GM21367 (cell line): ENCODE measurements at regions not wholly inside any gene's neighbourhood (a gene's known extent, or its start where the extent isn't known, plus 50 kb on each side); places are given as distances from the start of the nearest gene placed in this dataset.
"Not testable (repeated sequence)": the region's sequence is repeated elsewhere in the genome, so short reads cannot be mapped to it uniquely, and the experiment has no call there.

Source experiments
- ATAC-seq: cut with Tn5 transposase; IDR thresholded peaks from one replicate; pipeline ENCODE4 v1.9.1; 2021; ENCODE audit not compliant: unreplicated experiment

DNA sequence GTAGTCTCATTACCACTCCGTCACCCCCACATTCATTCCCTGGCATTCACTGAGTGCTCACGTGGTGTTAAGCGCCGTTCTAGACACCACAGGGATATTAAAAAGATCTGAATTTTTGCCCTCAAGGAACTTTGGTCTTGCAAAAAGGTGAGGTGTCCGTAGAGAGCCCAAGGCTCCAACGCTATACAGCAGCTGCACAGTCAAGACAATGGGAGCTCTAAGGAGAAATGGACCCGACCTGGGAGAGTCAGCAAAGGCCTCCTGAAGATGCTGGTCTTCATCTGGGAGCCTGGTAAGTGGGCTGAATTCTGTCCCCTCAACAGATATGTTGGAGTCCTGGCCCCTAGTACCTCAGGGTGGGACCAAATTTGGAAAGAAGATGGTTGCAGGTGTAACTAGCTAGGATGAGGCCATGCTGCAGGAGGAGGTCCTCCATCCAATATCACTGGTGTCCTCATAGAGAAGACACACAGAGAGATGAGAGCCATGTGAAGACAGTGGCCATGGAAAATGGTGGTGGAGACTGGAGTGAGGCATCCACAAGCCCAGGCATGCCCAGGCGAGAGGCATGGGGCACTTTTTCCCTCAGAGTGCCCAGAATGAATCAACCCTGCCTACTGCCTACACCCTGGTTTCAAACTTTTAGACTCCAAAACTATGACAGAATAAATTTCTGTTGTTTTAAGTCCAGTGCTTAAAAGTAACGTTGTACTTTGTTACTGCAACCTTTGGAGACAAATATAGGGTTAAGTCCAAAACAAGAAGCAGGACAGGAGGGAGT, 247.3 kb downstream of the TTC32 start:
- no peak for ATAC-seq

GRCh38 chr2:19653509-19653908, 248.3 kb downstream of the TTC32 start:
- no peak for ATAC-seq

GRCh38 chr2:19652811-19653210, 249.0 kb downstream of the TTC32 start:
- ATAC-seq: no peak

DNA sequence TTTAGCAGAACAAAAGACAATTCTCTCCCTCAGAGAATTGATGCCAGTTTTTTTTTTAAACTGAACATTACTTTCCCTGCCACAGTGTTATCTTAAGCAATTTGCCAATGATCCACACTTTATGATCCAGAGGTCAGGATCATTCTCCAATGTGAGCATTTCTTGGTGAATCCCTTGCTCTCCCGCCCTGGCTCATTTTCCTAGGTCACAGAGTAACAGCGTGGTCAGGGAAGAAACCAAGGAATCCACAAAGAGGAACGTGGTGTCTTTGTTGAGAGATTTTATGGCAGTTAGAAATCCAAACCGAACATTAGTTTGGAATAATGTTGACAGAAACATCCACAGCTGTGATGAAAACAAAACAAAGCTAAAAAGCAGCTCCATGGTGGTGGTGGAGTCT, 250.3 kb downstream of the TTC32 start:
- ATAC-seq: no peak

- no peak for ATAC-seq
Observed at GRCh38 chr2:19649785-19650380, 251.9 kb downstream of the TTC32 start.

DNA sequence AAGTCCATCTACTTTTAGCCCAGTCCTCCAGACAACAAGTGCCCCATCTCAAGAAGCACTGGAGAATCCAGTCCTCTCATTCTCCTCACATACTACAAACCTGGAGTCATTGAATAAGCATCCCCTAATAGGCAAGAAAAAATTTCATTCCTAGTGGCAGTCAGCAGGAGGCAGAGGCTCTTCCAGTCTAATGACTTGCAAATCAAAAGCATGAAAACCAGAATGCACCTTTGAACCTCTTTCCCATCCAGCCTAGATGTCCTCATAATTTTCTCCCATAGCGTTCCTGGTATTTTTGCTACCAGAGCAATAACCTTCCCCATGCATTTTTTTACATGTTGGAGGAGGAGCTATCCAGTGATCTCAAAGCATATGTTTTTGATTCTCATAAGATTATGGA, 252.6 kb downstream of the TTC32 start:
- no peak for ATAC-seq

GRCh38 chr2:19648583-19648982, 253.2 kb downstream of the TTC32 start:
- ATAC-seq: no peak

- no peak for ATAC-seq
Observed at GRCh38 chr2:19646987-19647386, 254.8 kb downstream of the TTC32 start.

DNA sequence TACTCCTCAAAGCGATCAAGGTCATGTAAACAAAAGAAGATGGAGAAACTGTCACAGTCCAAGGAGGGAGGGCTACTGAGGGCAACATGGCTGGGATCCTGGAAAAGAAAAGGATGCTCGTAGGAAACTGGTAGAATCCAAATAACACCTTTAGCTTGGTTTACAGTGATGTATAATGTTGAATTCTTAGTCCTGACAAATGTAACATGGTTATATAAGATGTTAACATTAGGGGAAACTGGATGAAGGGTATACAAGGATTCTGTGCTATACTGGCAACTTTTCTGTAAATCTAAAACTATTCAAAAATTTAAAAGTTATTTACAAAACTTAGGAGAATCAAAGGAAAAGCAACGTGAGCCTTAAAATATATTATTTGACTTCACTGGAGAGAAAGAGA, 257.0 kb downstream of the TTC32 start:
- no peak for ATAC-seq

GRCh38 chr2:19643117-19643518, 258.7 kb downstream of the TTC32 start:
- ATAC-seq: peak; percentile 73

DNA sequence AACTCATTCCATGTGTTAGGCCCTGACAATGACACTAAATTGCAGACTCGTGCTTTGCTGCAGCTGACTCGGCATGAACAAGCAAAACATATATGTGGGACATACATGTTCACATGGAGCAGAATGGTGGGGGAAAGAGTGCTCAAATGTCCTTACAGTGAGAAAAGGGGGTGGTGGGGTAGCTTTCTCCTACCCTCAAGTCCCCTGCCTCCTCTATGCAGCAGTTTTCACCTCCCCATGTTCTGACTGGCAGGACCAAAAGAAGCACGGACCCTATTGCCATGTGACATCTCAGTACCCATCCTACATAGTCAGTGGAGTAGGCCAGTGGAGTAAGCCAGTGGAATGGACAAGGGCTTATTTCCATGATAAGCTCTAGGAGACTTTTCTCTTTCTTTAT, 259.3 kb downstream of the TTC32 start:
- ATAC-seq: no peak

GRCh38 chr2:19635951-19636510, 265.8 kb downstream of the TTC32 start:
- ATAC-seq: no peak

GRCh38 chr2:19632403-19632991, 269.3 kb downstream of the TTC32 start:
- no peak for ATAC-seq

- ATAC-seq: no peak
Observed at GRCh38 chr2:19631871-19632270, 269.9 kb downstream of the TTC32 start.

GRCh38 chr2:19630921-19631320, 270.9 kb downstream of the TTC32 start:
- ATAC-seq: no peak

- ATAC-seq: no peak
Observed at GRCh38 chr2:19627359-19627758, 268.9 kb upstream of the OSR1 start.

- no peak for ATAC-seq
Observed at GRCh38 chr2:19623488-19623887, 265.1 kb upstream of the OSR1 start.

- ATAC-seq: no peak
Observed at GRCh38 chr2:19617257-19617848, 258.9 kb upstream of the OSR1 start.

GRCh38 chr2:19615402-19615801, 257.0 kb upstream of the OSR1 start:
- not testable (repeated sequence) for ATAC-seq

DNA sequence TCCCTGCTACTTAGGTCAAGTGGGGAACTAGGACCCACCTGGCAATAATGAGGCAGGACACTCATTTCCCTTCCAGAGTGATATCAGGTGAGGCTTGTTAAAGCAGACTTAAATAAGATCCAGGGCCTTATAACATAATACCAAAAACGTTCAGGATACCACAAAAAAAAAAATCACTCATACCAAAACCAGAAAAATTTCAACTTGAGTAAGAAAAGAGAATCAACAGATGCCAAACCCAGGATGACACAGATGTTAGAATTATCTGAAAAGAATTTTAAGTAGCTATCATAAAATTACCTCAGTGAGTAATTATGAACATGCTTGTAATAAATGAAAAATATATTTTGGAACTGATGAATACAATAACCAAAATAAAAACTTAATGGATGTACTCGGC, 255.6 kb upstream of the OSR1 start:
- no peak for ATAC-seq

GRCh38 chr2:19611491-19612332, 253.3 kb upstream of the OSR1 start:
- no peak for ATAC-seq
